Thymus (tissue), 11 donors: ENCODE measurements at regions not wholly inside any gene's neighbourhood (a gene's known extent, or its start where the extent isn't known, plus 50 kb on each side); places are given as distances from the start of the nearest gene placed in this dataset.

ENCODE experiments used
- DNase-seq, 9 donors: peaks; one replicate each; pipeline ENCODE4 v3.0.0-alpha.2; 2013; ENCODE audit warnings: low spot score in 9 of 9, low read depth in 6 of 9, missing footprints in 1 of 9
- H3K27ac ChIP-seq, 2 donors: one replicate each; pipeline ENCODE4 v1.5.1; 2013; ENCODE audit warnings: control low read depth in 1 of 2, low read depth in 1 of 2, low read length in 1 of 2, mild to moderate bottlenecking in 1 of 2, moderate library complexity in 1 of 2
- H3K27me3 ChIP-seq, 2 donors: one replicate each; pipeline ENCODE4 v1.5.1; 2013; ENCODE audit warnings: low read length in 1 of 2; ENCODE audit not compliant: control insufficient read depth in 2 of 2, insufficient read depth in 1 of 2
- H3K36me3 ChIP-seq, 2 donors: one replicate each; pipeline ENCODE4 v1.5.1; 2013; ENCODE audit warnings: low read length in 1 of 2, mild to moderate bottlenecking in 1 of 2, moderate library complexity in 1 of 2; ENCODE audit not compliant: control insufficient read depth in 2 of 2, insufficient read depth in 2 of 2
- H3K4me1 ChIP-seq, 2 donors: one replicate each; pipeline ENCODE4 v1.5.1; 2013; ENCODE audit warnings: low read length in 2 of 2; ENCODE audit not compliant: control insufficient read depth in 2 of 2, insufficient read depth in 2 of 2
- H3K4me3 ChIP-seq, 2 donors: one replicate each; pipeline ENCODE4 v1.5.1; 2013; ENCODE audit warnings: low read length in 2 of 2, control low read depth in 1 of 2, mild to moderate bottlenecking in 1 of 2
- H3K9me3 ChIP-seq, 2 donors: one replicate each; pipeline ENCODE4 v1.5.1; 2013; ENCODE audit warnings: low read length in 1 of 2, mild to moderate bottlenecking in 1 of 2; ENCODE audit not compliant: control insufficient read depth in 2 of 2, insufficient read depth in 1 of 2
- WGBS: extraction: QIAGEN DNeasy Blood & Tissue Kit; methylation state at CpG from one replicate; pipeline ENCODE4 v1.1.7; 2013; 5-methylcytosine and 5-hydroxymethylcytosine counted together
- donor health status: healthy.

GRCh38 chr1:81525085-81525484 lies 275.6 kb upstream of the ADGRL2 start:
- 94% methylated on average over 9 of the region's 9 CpGs for WGBS
- Histone ChIP-seq H3K9me3 (no peaks in the 10 kb centered on the region), H3K4me3 (no peak overlapping the region), H3K36me3 (no peaks in the 10 kb centered on the region), H3K4me1 (no peaks in the 10 kb centered on the region), H3K27ac (no peak overlapping the region), H3K27me3 (no peaks in the 10 kb centered on the region)
- no peak for DNase-seq

- Histone ChIP-seq H3K27me3 (no peaks in the 10 kb centered on the region), H3K27ac (no peak overlapping the region)
- 87% methylated on average over 1 of the region's 1 CpG for WGBS
Measured at GRCh38 chr1:81519987-81520386, 280.7 kb upstream of the ADGRL2 start.

GRCh38 chr1:81517987-81518386 lies 282.7 kb upstream of the ADGRL2 start:
- no peak overlapping the region for H3K4me3 ChIP-seq
- no peaks in the 10 kb centered on the region for H3K9me3 ChIP-seq
- H3K27me3 ChIP-seq: no peaks in the 10 kb centered on the region
- DNase-seq: no peak
- H3K4me1 ChIP-seq: no peaks in the 10 kb centered on the region
- no peaks in the 10 kb centered on the region for H3K36me3 ChIP-seq
- no peak overlapping the region for H3K27ac ChIP-seq
- 14% methylated on average over 8 of the region's 8 CpGs for WGBS

More at GRCh38 chr1:81519987-81520386, 280.7 kb upstream of the ADGRL2 start:
- no peaks in the 10 kb centered on the region for H3K9me3 ChIP-seq
- H3K4me1 ChIP-seq: no peaks in the 10 kb centered on the region
- H3K36me3 ChIP-seq: no peaks in the 10 kb centered on the region
- no peak overlapping the region for H3K4me3 ChIP-seq
- DNase-seq: no peak

- Histone ChIP-seq H3K36me3 (no peaks in the 10 kb centered on the region), H3K4me3 (no peak overlapping the region), H3K27ac (no peak overlapping the region), H3K4me1 (no peaks in the 10 kb centered on the region), H3K27me3 (no peaks in the 10 kb centered on the region), H3K9me3 (no peaks in the 10 kb centered on the region)
- WGBS: 92% methylated on average over 2 of the region's 2 CpGs
- no peak for DNase-seq
Measured at GRCh38 chr1:81513796-81514354, 286.9 kb upstream of the ADGRL2 start.

GRCh38 chr1:81512252-81513003 lies 288.3 kb upstream of the ADGRL2 start:
- Histone ChIP-seq H3K4me1 (no peaks in the 10 kb centered on the region), H3K27me3 (no peaks in the 10 kb centered on the region), H3K9me3 (no peaks in the 10 kb centered on the region), H3K27ac (no peak overlapping the region), H3K36me3 (no peaks in the 10 kb centered on the region), H3K4me3 (no peak overlapping the region)
- DNase-seq: no peak
- 93% methylated on average over 5 of the region's 5 CpGs for whole genome bisulfite sequencing

GRCh38 chr1:81511281-81511680 lies 289.5 kb upstream of the ADGRL2 start:
- Histone ChIP-seq H3K4me3 (no peak overlapping the region), H3K27me3 (no peaks in the 10 kb centered on the region), H3K4me1 (no peaks in the 10 kb centered on the region), H3K36me3 (no peaks in the 10 kb centered on the region), H3K27ac (no peak overlapping the region), H3K9me3 (no peaks in the 10 kb centered on the region)
- WGBS: 98% methylated on average over 3 of the region's 3 CpGs
- no peak for DNase-seq

GRCh38 chr1:81510701-81511100 lies 290.0 kb upstream of the ADGRL2 start:
- Histone ChIP-seq H3K27me3 (no peaks in the 10 kb centered on the region), H3K4me3 (no peak overlapping the region), H3K4me1 (no peaks in the 10 kb centered on the region), H3K9me3 (no peaks in the 10 kb centered on the region), H3K27ac (no peak overlapping the region), H3K36me3 (no peaks in the 10 kb centered on the region)
- DNase-seq: no peak
- WGBS: 93% methylated on average over 3 of the region's 3 CpGs

GRCh38 chr1:81509594-81509993 lies 291.1 kb upstream of the ADGRL2 start:
- 95% methylated on average over 5 of the region's 5 CpGs for WGBS
- no peaks in the 10 kb centered on the region for H3K36me3 ChIP-seq
- no peak overlapping the region for H3K4me3 ChIP-seq
- no peaks in the 10 kb centered on the region for H3K9me3 ChIP-seq
- no peaks in the 10 kb centered on the region for H3K4me1 ChIP-seq
- no peak overlapping the region for H3K27ac ChIP-seq
- H3K27me3 ChIP-seq: no peaks in the 10 kb centered on the region
- no peak for DNase-seq

GRCh38 chr1:81506699-81507098 lies 294.0 kb upstream of the ADGRL2 start:
- 95% methylated on average over 1 of the region's 1 CpG for WGBS
- Histone ChIP-seq H3K4me3 (no peak overlapping the region), H3K27me3 (no peaks in the 10 kb centered on the region), H3K4me1 (no peaks in the 10 kb centered on the region), H3K27ac (no peak overlapping the region), H3K36me3 (no peaks in the 10 kb centered on the region), H3K9me3 (no peaks in the 10 kb centered on the region)
- DNase-seq: no peak
